Gastroesophageal sphincter (tissue), 3 donors: ENCODE measurements at regions not wholly inside any gene's neighbourhood (a gene's known extent, or its start where the extent isn't known, plus 50 kb on each side); places are given as distances from the start of the nearest gene placed in this dataset.

Experiments used
- CTCF ChIP-seq, 4 experiments: fragments of 200-600 bp in 2 of 4; fragments of 450-650 bp in 2 of 4; sonication (generic) in 1 of 4; IDR thresholded peaks; one replicate each; pipeline ENCODE4 v1.5.1; 2017 to 2019; ENCODE audit warnings: antibody characterized with exemption in 4 of 4, mild to moderate bottlenecking in 2 of 4, moderate library complexity in 2 of 4
- POLR2A ChIP-seq, 2 donors: fragments of 450-650 bp; IDR thresholded peaks; one replicate each; pipeline ENCODE4 v1.6.1; 2017; ENCODE audit warnings: antibody characterized with exemption in 2 of 2, mild to moderate bottlenecking in 2 of 2, moderate library complexity in 1 of 2

GRCh38 chr10:21047096-21047495 lies 150.0 kb upstream of the NEBL start:
- no peak for TF ChIP-seq POLR2A (IDR thresholded peaks at IDR 0.05)
- no peak for TF ChIP-seq CTCF (IDR thresholded peaks at IDR 0.05)
